Inferior parietal cortex (tissue), 1 donor: ENCODE measurements at regions not wholly inside any gene's neighbourhood (a gene's known extent, or its start where the extent isn't known, plus 50 kb on each side); places are given as distances from the start of the nearest gene placed in this dataset.
"Not testable (repeated sequence)": the region's sequence is repeated elsewhere in the genome, so short reads cannot be mapped to it uniquely, and the experiment has no call there.

Experiments used
- DNase-seq: peaks from one replicate; pipeline ENCODE4 v3.0.0-alpha.2; 2016; ENCODE audit errors: extremely low spot score

- DNase-seq: not testable (repeated sequence)
Observed at GRCh38 chr17:13659051-13659450, 57.3 kb upstream of the HS3ST3A1 start.

- no peak for DNase-seq
Observed at GRCh38 chr17:13665872-13666635, 64.3 kb upstream of the HS3ST3A1 start.

GRCh38 chr17:13671341-13671740, 69.6 kb upstream of the HS3ST3A1 start:
- no peak for DNase-seq

GRCh38 chr17:13671771-13672170, 70.0 kb upstream of the HS3ST3A1 start:
- no peak for DNase-seq

GRCh38 chr17:13678361-13678760, 76.6 kb upstream of the HS3ST3A1 start:
- DNase-seq: no peak

GRCh38 chr17:13678841-13679240, 77.1 kb upstream of the HS3ST3A1 start:
- no peak for DNase-seq

GRCh38 chr17:13688716-13689115, 87.0 kb upstream of the HS3ST3A1 start:
- DNase-seq: no peak

- DNase-seq: no peak
Observed at GRCh38 chr17:13690806-13691205, 89.1 kb upstream of the HS3ST3A1 start.

GRCh38 chr17:13694934-13695333, 93.2 kb upstream of the HS3ST3A1 start:
- no peak for DNase-seq

- no peak for DNase-seq
Observed at GRCh38 chr17:13698832-13699231, 97.1 kb upstream of the HS3ST3A1 start.

- no peak for DNase-seq
Observed at GRCh38 chr17:13699261-13699660, 97.5 kb upstream of the HS3ST3A1 start.

GRCh38 chr17:13702266-13702665, 100.5 kb upstream of the HS3ST3A1 start:
- no peak for DNase-seq

GRCh38 chr17:13704333-13704732, 102.6 kb upstream of the HS3ST3A1 start:
- DNase-seq: no peak

GRCh38 chr17:13705221-13705620, 103.5 kb upstream of the HS3ST3A1 start:
- no peak for DNase-seq

GRCh38 chr17:13721705-13722104, 120.0 kb upstream of the HS3ST3A1 start:
- no peak for DNase-seq

- DNase-seq: no peak
Observed at GRCh38 chr17:13725288-13725990, 123.7 kb upstream of the HS3ST3A1 start.

GRCh38 chr17:13727441-13728171, 125.9 kb upstream of the HS3ST3A1 start:
- no peak for DNase-seq

- no peak for DNase-seq
Observed at GRCh38 chr17:13728781-13729180, 127.1 kb upstream of the HS3ST3A1 start.

- no peak for DNase-seq
Observed at GRCh38 chr17:13729466-13730134, 127.9 kb upstream of the HS3ST3A1 start.

- DNase-seq: no peak
Observed at GRCh38 chr17:13734880-13735279, 133.2 kb upstream of the HS3ST3A1 start.

GRCh38 chr17:13735444-13735843, 133.7 kb upstream of the HS3ST3A1 start:
- DNase-seq: no peak

GRCh38 chr17:13735861-13736260, 134.1 kb upstream of the HS3ST3A1 start:
- no peak for DNase-seq
